ENCODE measurements at regions not wholly inside any gene's neighbourhood (a gene's known extent, or its start where the extent isn't known, plus 50 kb on each side); places are given as distances from the start of the nearest gene placed in this dataset.

DNA sequence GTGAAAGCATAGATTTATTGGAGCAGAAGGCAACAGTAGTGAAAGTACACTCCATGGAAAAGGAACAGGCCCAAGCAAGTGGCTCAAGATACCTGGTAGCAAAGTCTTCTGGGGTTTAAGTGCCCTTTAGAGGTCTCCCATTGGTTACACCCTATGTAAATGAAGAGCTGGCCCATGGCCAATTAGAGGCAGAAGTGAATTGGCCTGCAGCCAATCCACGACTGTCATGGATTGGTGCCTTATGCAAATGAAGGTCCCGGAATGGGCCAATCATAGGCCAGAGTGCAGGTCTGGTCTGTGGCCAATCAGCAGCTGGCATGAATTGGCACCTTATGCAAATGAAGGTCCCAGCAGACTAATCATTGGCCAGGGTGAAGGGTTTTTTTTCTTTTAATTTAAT is 64.2 kb upstream of the PCSK5 start:
- TF ChIP-seq, protein P1, sequence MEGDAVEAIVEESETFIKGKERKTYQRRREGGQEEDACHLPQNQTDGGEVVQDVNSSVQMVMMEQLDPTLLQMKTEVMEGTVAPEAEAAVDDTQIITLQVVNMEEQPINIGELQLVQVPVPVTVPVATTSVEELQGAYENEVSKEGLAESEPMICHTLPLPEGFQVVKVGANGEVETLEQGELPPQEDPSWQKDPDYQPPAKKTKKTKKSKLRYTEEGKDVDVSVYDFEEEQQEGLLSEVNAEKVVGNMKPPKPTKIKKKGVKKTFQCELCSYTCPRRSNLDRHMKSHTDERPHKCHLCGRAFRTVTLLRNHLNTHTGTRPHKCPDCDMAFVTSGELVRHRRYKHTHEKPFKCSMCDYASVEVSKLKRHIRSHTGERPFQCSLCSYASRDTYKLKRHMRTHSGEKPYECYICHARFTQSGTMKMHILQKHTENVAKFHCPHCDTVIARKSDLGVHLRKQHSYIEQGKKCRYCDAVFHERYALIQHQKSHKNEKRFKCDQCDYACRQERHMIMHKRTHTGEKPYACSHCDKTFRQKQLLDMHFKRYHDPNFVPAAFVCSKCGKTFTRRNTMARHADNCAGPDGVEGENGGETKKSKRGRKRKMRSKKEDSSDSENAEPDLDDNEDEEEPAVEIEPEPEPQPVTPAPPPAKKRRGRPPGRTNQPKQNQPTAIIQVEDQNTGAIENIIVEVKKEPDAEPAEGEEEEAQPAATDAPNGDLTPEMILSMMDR (conservative IDR thresholded peaks at IDR 0.05; ENCODE audit: low read length) = no peak
- TF ChIP-seq EZH2phosphoT487 (IDR thresholded peaks at IDR 0.05; ENCODE audit: borderline replicate concordance) = no peak

Measured in Loucy (cell line).